ENCODE measurements at regions not wholly inside any gene's neighbourhood (a gene's known extent, or its start where the extent isn't known, plus 50 kb on each side); places are given as distances from the start of the nearest gene placed in this dataset.

- TF ChIP-seq POLR2A (IDR thresholded peaks at IDR 0.05): no peak
- TF ChIP-seq CTCF (IDR thresholded peaks at IDR 0.05): no peak
- TF ChIP-seq POLR2AphosphoS5 (IDR thresholded peaks at IDR 0.05): no peak
Observed at GRCh38 chr1:98373056-98373455, 288.5 kb upstream of the SNX7 start.
